Esophagus squamous epithelium (tissue), 5 donors: ENCODE measurements at regions not wholly inside any gene's neighbourhood (a gene's known extent, or its start where the extent isn't known, plus 50 kb on each side); places are given as distances from the start of the nearest gene placed in this dataset.

ENCODE experiments used
- DNase-seq: peaks from one replicate; lab custom pipeline; 2025; lab: John Stamatoyannopoulos, UW
- H3K27ac ChIP-seq, 4 donors: fragments of 200-600 bp; sonication (generic); one replicate each; pipeline ENCODE4 v1.5.1; 2016 to 2019; ENCODE audit warnings: mild to moderate bottlenecking in 1 of 4
- H3K27me3 ChIP-seq, 4 donors: fragments of 200-600 bp; sonication (generic); 1 replicate in 3 of 4; 2 replicates in 1 of 4; pipeline versions ENCODE4 v1.5.1 to v1.6.0; 2017 to 2021; ENCODE audit warnings: antibody characterized with exemption in 1 of 4
- H3K36me3 ChIP-seq, 3 donors: fragments of 200-600 bp; sonication (generic); one replicate each; pipeline ENCODE4 v1.5.1; 2016 to 2019
- H3K4me1 ChIP-seq, 3 donors: fragments of 200-600 bp; sonication (generic); one replicate each; pipeline ENCODE4 v1.5.1; 2017 to 2019
- H3K4me3 ChIP-seq, 4 donors: fragments of 200-600 bp; sonication (generic); 1 replicate in 3 of 4; 2 replicates in 1 of 4; pipeline ENCODE4 v1.5.1; 2016 to 2019; ENCODE audit warnings: mild to moderate bottlenecking in 2 of 4, moderate library complexity in 1 of 4
- H3K9me3 ChIP-seq, 3 donors: fragments of 200-600 bp; sonication (generic); one replicate each; pipeline ENCODE4 v1.5.1; 2016 to 2019
- POLR2A ChIP-seq, 4 donors: fragments of 450-650 bp; IDR thresholded peaks; one replicate each; pipeline ENCODE4 v1.6.1; 2017; ENCODE audit warnings: antibody characterized with exemption in 4 of 4, mild to moderate bottlenecking in 4 of 4, moderate library complexity in 3 of 4
- WGBS, 2 donors: methylation state at CpG; one replicate each; pipeline ENCODE4 v1.1.5; 2018; 5-methylcytosine and 5-hydroxymethylcytosine counted together
- intact Hi-C: fragments of 100-400 bp; cut with DNase I; formaldehyde crosslinking; loops from one replicate; pipeline ENCODE4 v1.15.0; 2022
- TF ChIP-seq, protein P1 (sequence below), 6 experiments: fragments of 450-650 bp in 4 of 6; fragments of 200-600 bp in 2 of 6; sonication (generic) in 2 of 6; IDR thresholded peaks; one replicate each; pipeline ENCODE4 v1.5.1; 2016 to 2019; ENCODE audit warnings: antibody characterized with exemption in 6 of 6, mild to moderate bottlenecking in 4 of 6, moderate library complexity in 4 of 6
- donor health status: DM: yes; HTN: yes; CAD: no.

DNA sequence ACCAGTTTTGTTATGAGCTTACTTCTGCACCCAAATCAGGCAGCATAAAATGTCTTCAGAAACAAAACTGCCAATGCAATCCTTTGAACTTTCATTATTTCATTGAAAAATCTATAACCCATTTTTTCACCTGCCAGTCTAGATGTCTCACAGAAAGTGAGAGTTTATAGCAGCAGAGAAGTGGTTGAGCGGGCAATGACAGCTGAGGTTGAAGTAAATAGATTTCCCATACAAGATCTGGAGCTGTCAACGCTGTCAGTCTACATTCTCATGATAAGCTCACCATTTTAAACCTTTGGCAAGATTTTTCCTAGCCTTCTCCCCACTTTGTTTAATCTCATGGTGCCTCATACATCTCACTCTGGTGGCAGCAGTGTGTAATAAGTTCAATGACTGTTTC lies 1144.9 kb upstream of the PCDH9 start:
- no peak for TF ChIP-seq POLR2A (IDR thresholded peaks at IDR 0.05)
- TF ChIP-seq, protein P1, sequence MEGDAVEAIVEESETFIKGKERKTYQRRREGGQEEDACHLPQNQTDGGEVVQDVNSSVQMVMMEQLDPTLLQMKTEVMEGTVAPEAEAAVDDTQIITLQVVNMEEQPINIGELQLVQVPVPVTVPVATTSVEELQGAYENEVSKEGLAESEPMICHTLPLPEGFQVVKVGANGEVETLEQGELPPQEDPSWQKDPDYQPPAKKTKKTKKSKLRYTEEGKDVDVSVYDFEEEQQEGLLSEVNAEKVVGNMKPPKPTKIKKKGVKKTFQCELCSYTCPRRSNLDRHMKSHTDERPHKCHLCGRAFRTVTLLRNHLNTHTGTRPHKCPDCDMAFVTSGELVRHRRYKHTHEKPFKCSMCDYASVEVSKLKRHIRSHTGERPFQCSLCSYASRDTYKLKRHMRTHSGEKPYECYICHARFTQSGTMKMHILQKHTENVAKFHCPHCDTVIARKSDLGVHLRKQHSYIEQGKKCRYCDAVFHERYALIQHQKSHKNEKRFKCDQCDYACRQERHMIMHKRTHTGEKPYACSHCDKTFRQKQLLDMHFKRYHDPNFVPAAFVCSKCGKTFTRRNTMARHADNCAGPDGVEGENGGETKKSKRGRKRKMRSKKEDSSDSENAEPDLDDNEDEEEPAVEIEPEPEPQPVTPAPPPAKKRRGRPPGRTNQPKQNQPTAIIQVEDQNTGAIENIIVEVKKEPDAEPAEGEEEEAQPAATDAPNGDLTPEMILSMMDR (IDR thresholded peaks at IDR 0.05), result no peak
- Histone ChIP-seq H3K27me3 (no peaks in the 10 kb centered on the region), H3K4me3 (no peak overlapping the region), H3K9me3 (no peaks in the 10 kb centered on the region), H3K4me1 (no peaks in the 10 kb centered on the region), H3K36me3 (no peaks in the 10 kb centered on the region), H3K27ac (no peak overlapping the region)
- DNase-seq, result no peak
- WGBS, 2 donors, result 30 to 52% methylated on average over 2 of the region's 2 CpGs
- intact Hi-C loops, result no loop called here

DNA sequence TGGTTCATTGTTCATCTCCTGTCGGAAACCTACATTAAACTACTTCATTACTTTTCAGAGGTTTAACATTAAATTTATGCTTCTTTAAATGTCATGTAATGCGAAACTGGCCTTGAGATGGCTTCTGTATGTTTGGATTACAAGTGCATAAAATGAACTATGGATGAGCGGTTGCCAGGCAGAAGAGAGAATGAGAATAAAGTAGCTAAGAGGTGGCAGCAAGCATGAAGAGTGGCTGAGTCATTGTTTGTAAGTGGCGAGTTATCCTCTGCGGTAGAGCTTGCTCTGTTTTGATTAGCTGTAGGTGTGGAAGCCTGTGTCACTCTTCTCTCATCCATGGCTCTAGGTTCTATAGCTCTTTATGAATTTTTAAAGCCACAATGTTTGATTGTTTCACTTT lies 1139.6 kb upstream of the PCDH9 start:
- Histone ChIP-seq H3K36me3 (no peaks in the 10 kb centered on the region), H3K27ac (no peak overlapping the region), H3K4me1 (no peaks in the 10 kb centered on the region), H3K4me3 (no peak overlapping the region), H3K27me3 (no peaks in the 10 kb centered on the region), H3K9me3 (peaks cover 0 to 4% (median 4%) of the 10 kb centered on the region in 3 donors)
- intact Hi-C loops, result no loop called here
- no peak for TF ChIP-seq POLR2A (IDR thresholded peaks at IDR 0.05)
- TF ChIP-seq, protein P1 (IDR thresholded peaks at IDR 0.05), result no peak
- no peak for DNase-seq
- WGBS, 2 donors, result 57 to 59% methylated on average over 5 of the region's 5 CpGs

DNA sequence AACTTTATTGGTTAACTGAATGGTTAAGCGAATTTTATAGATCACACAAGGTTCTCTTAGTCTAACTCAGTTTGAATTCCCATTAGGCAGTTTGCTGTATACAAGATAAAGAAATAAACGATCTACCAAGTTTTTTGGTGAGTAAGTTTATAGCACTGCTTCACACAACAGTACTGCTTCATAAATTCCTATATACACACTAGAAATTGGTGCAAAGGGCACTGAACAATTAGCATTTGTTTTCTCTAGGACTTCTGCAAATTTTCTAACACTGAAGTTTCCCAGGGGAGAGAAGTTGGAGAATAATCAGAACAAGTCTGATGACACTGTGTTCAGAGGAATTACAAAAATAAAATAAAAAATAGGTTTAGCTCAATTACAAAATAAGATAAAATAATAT lies 1138.8 kb upstream of the PCDH9 start:
- TF ChIP-seq, protein P1 (IDR thresholded peaks at IDR 0.05), result no peak
- TF ChIP-seq POLR2A (IDR thresholded peaks at IDR 0.05), result no peak
- WGBS, 2 donors, result 25 to 44% methylated on average over 2 of the region's 2 CpGs
- H3K4me3 ChIP-seq, result no peak overlapping the region
- H3K27ac ChIP-seq, result no peak overlapping the region
- no peaks in the 10 kb centered on the region for H3K4me1 ChIP-seq
- intact Hi-C loops, result no loop called here
- no peaks in the 10 kb centered on the region for H3K27me3 ChIP-seq
- no peak for DNase-seq
- no peaks in the 10 kb centered on the region for H3K36me3 ChIP-seq
- H3K9me3 ChIP-seq, result peaks cover 0 to 4% (median 4%) of the 10 kb centered on the region in 3 donors

DNA sequence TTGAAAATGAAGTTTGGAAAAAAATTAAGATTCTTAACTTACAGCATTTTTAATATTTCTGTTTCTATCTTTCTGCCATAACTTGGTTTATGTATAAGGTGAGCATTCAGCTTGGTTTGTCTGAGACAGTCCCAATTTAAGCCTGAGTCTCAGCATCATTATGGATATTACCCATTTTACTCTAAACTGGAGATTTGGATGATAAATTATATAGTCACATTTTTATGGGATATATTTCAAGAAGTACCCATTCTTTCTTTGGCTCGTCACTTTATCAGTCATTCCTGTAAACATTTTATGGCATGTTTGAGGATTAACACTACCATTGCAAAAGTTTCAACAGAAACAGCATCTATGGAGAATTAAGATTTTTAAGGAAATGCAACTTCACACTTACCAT lies 1129.0 kb upstream of the PCDH9 start:
- TF ChIP-seq, protein P1 (IDR thresholded peaks at IDR 0.05), result no peak
- TF ChIP-seq POLR2A (IDR thresholded peaks at IDR 0.05), result no peak
- 46 to 67% methylated on average over 1 of the region's 1 CpG for WGBS, 2 donors
- Histone ChIP-seq H3K4me1 (no peaks in the 10 kb centered on the region), H3K4me3 (no peak overlapping the region), H3K9me3 (no peaks in the 10 kb centered on the region), H3K27me3 (no peaks in the 10 kb centered on the region), H3K36me3 (no peaks in the 10 kb centered on the region), H3K27ac (no peak overlapping the region)
- no peak for DNase-seq
- intact Hi-C loops, result no loop called here

DNA sequence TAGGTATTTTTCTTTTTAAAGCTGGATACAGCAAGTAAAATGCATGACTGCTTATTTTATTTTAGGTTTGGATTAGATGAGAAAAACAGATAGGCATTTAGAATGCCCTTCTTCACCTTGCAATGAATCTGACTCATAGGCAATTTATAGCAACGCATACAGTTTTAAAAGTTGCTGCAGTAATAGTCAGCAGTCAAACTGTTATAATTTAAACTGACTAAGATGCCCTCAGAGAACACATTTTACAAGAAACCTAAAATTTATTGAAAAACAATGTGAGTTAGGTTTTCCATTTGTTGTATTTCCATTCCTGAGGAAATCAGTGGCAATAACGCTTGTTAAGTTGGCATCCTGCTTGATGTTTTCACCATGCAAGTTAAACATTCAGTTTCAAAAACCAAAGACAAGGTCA lies 1128.2 kb upstream of the PCDH9 start:
- Histone ChIP-seq H3K9me3 (no peaks in the 10 kb centered on the region), H3K4me3 (no peak overlapping the region), H3K4me1 (no peaks in the 10 kb centered on the region), H3K27ac (no peak overlapping the region), H3K36me3 (no peaks in the 10 kb centered on the region), H3K27me3 (no peaks in the 10 kb centered on the region)
- intact Hi-C loops, result no loop called here
- 52 to 64% methylated on average over 2 of the region's 2 CpGs for WGBS, 2 donors
- no peak for DNase-seq
- TF ChIP-seq POLR2A (IDR thresholded peaks at IDR 0.05), result no peak
- TF ChIP-seq, protein P1 (IDR thresholded peaks at IDR 0.05), result no peak
